Ovary (tissue), 7 donors: ENCODE measurements at regions not wholly inside any gene's neighbourhood (a gene's known extent, or its start where the extent isn't known, plus 50 kb on each side); places are given as distances from the start of the nearest gene placed in this dataset.

Experiments
- DNase-seq, 5 donors: peaks; one replicate each; pipeline ENCODE4 v3.0.0-alpha.2; 2019 to 2020
- H3K27ac ChIP-seq, 2 donors: fragments of 200-600 bp; one replicate each; pipeline versions ENCODE4 v1.5.1 to v1.8.0; 2019 to 2022
- H3K27me3 ChIP-seq: fragments of 200-600 bp; one replicate; pipeline ENCODE4 v1.8.0; 2022
- H3K36me3 ChIP-seq: fragments of 200-600 bp; sonication (generic); one replicate; pipeline ENCODE4 v1.5.1; 2019
- H3K4me1 ChIP-seq: one replicate; pipeline ENCODE4 v1.8.1; 2013; ENCODE audit warnings: mild to moderate bottlenecking, moderate library complexity; ENCODE audit not compliant: insufficient read depth
- H3K4me3 ChIP-seq: fragments of 200-600 bp; sonication (generic); one replicate; pipeline ENCODE4 v1.5.1; 2017
- H3K9me3 ChIP-seq, 2 donors: fragments of 200-600 bp in 1 of 2; sonication (generic) in 1 of 2; one replicate each; pipeline versions ENCODE4 v1.5.1 to v1.8.1; 2013 to 2019; ENCODE audit warnings: mild to moderate bottlenecking in 1 of 2, moderate library complexity in 1 of 2
- CTCF ChIP-seq, 3 donors: fragments of 450-650 bp in 2 of 3; fragments of 200-600 bp in 1 of 3; IDR thresholded peaks; one replicate each; pipeline versions ENCODE4 v1.5.1 to v1.8.0; 2016 to 2022; ENCODE audit warnings: antibody characterized with exemption in 3 of 3, mild to moderate bottlenecking in 1 of 3
- EP300 ChIP-seq: sonication (generic); formaldehyde crosslinking; IDR thresholded peaks from one replicate; pipeline ENCODE4 v1.6.1; 2017; ENCODE audit warnings: antibody characterized with exemption
- POLR2A ChIP-seq: fragments of 450-650 bp; IDR thresholded peaks from one replicate; pipeline ENCODE4 v1.6.1; 2017; ENCODE audit warnings: antibody characterized with exemption, mild to moderate bottlenecking, moderate library complexity
- WGBS, 3 donors: extraction: QIAGEN DNeasy Blood & Tissue Kit in 1 of 3; methylation state at CpG; one replicate each; pipeline versions ENCODE4 v1.1.5 to v1.1.7; 2013 to 2017; 5-methylcytosine and 5-hydroxymethylcytosine counted together
- intact Hi-C, 4 donors: fragments of 100-400 bp; cut with DNase I; formaldehyde crosslinking; loops; one replicate each; pipeline versions ENCODE4 v1.11.0 to v1.15.1; 2022 to 2023
- donor health status: DM: no; HTN: no; CAD: no; lungs with moderate emphysema.
- donor health status: DM: no; HTN: no; CAD: no.
- donor health status: Bipolar disorder and iron deficiency.
- donor health status: DM: no; HTN: no; CAD: no.
- donor health status: DM: yes; HTN: yes; CAD: no.

GRCh38 chr12:72872238-72872887, 600.2 kb downstream of the TRHDE start:
- no peaks in the 10 kb centered on the region for H3K36me3 ChIP-seq
- no peak overlapping the region for H3K4me3 ChIP-seq
- H3K27me3 ChIP-seq: no peaks in the 10 kb centered on the region
- 43 to 48% (median 47%) methylated on average over 5 of the region's 5 CpGs for WGBS, 3 donors
- H3K27ac ChIP-seq: no peak overlapping the region
- TF ChIP-seq CTCF (IDR thresholded peaks at IDR 0.05): no peak
- no peak for TF ChIP-seq POLR2A
- TF ChIP-seq EP300: no peak
- DNase-seq: no peak
- intact Hi-C loops: no loop called here
- H3K4me1 ChIP-seq: no peaks in the 10 kb centered on the region
- H3K9me3 ChIP-seq: no peaks in the 10 kb centered on the region

- no peak overlapping the region for H3K4me3 ChIP-seq
- no peak for DNase-seq
- no peak for TF ChIP-seq POLR2A
- no peak for TF ChIP-seq EP300
- no peak for TF ChIP-seq CTCF (IDR thresholded peaks at IDR 0.05)
- no peaks in the 10 kb centered on the region for H3K36me3 ChIP-seq
- no peaks in the 10 kb centered on the region for H3K27me3 ChIP-seq
- H3K4me1 ChIP-seq: no peaks in the 10 kb centered on the region
- no peak overlapping the region for H3K27ac ChIP-seq
- H3K9me3 ChIP-seq: no peaks in the 10 kb centered on the region
- intact Hi-C loops: no loop called here
- 76 to 80% (median 76%) methylated on average over 7 of the region's 7 CpGs for WGBS, 3 donors
These were observed 600.8 kb downstream of the TRHDE start for GRCh38 chr12:72872996-72873395.

- Histone ChIP-seq H3K9me3 (no peaks in the 10 kb centered on the region), H3K36me3 (no peaks in the 10 kb centered on the region), H3K27ac (no peak overlapping the region), H3K27me3 (no peaks in the 10 kb centered on the region), H3K4me1 (no peaks in the 10 kb centered on the region), H3K4me3 (no peak overlapping the region)
- DNase-seq: no peak
- intact Hi-C loops: no loop called here
- TF ChIP-seq POLR2A: no peak
- TF ChIP-seq EP300: no peak
- no peak for TF ChIP-seq CTCF (IDR thresholded peaks at IDR 0.05)
These were observed 603.9 kb downstream of the TRHDE start for GRCh38 chr12:72876092-72876491.

- Histone ChIP-seq H3K9me3 (no peaks in the 10 kb centered on the region), H3K27me3 (no peaks in the 10 kb centered on the region), H3K36me3 (no peaks in the 10 kb centered on the region), H3K4me3 (no peak overlapping the region), H3K27ac (no peak overlapping the region), H3K4me1 (no peaks in the 10 kb centered on the region)
- WGBS, 3 donors: 41 to 56% (median 55%) methylated on average over 1 of the region's 1 CpG
- no peak for TF ChIP-seq EP300
- TF ChIP-seq POLR2A: no peak
- no peak for TF ChIP-seq CTCF (IDR thresholded peaks at IDR 0.05)
- DNase-seq: no peak
- intact Hi-C loops: no loop called here
These were observed 616.5 kb downstream of the TRHDE start for GRCh38 chr12:72888693-72889092.
